ENCODE measurements at regions not wholly inside any gene's neighbourhood (a gene's known extent, or its start where the extent isn't known, plus 50 kb on each side); places are given as distances from the start of the nearest gene placed in this dataset.

- no peak for TF ChIP-seq CTCF (IDR thresholded peaks at IDR 0.05)
- TF ChIP-seq POLR2AphosphoS5 (IDR thresholded peaks at IDR 0.05; ENCODE audit: low read depth, low read length), result no peak
These were observed 136.7 kb upstream of the RALGAPA2 start for GRCh38 chr20:20849161-20849560.
